Breast epithelium (tissue), 4 donors: ENCODE measurements at regions not wholly inside any gene's neighbourhood (a gene's known extent, or its start where the extent isn't known, plus 50 kb on each side); places are given as distances from the start of the nearest gene placed in this dataset.

Source experiments
- DNase-seq, 2 donors: peaks; one replicate each; pipeline ENCODE4 v3.0.0-alpha.2; 2019; ENCODE audit warnings: low spot score in 2 of 2
- H3K27ac ChIP-seq, 2 donors: fragments of 200-600 bp; sonication (generic) in 1 of 2; one replicate each; pipeline ENCODE4 v1.5.1; 2016 to 2019; ENCODE audit warnings: mild to moderate bottlenecking in 1 of 2
- H3K27me3 ChIP-seq, 2 donors: fragments of 200-600 bp; sonication (generic) in 1 of 2; one replicate each; pipeline versions ENCODE4 v1.5.1 to v1.6.0; 2017 to 2019; ENCODE audit warnings: control low read depth in 1 of 2, mild to moderate bottlenecking in 1 of 2
- H3K36me3 ChIP-seq: fragments of 200-600 bp; one replicate; pipeline ENCODE4 v1.5.1; 2019
- H3K4me1 ChIP-seq, 2 donors: fragments of 200-600 bp; sonication (generic); one replicate each; pipeline ENCODE4 v1.5.1; 2016 to 2019; ENCODE audit warnings: control low read depth in 1 of 2
- H3K4me3 ChIP-seq, 3 donors: fragments of 200-600 bp; sonication (generic); 1 replicate in 2 of 3; 2 replicates in 1 of 3; pipeline ENCODE4 v1.5.1; 2016 to 2019; ENCODE audit warnings: mild to moderate bottlenecking in 3 of 3, moderate library complexity in 2 of 3
- H3K9me3 ChIP-seq, 2 donors: fragments of 200-600 bp; sonication (generic) in 1 of 2; one replicate each; pipeline ENCODE4 v1.5.1; 2016 to 2019; ENCODE audit warnings: control low read depth in 1 of 2
- POLR2A ChIP-seq: fragments of 450-650 bp; IDR thresholded peaks from one replicate; pipeline ENCODE4 v1.6.1; 2016; ENCODE audit warnings: antibody characterized with exemption, mild to moderate bottlenecking, moderate library complexity
- POLR2AphosphoS5 ChIP-seq, 3 donors: sonication (generic); formaldehyde crosslinking; IDR thresholded peaks; one replicate each; pipeline ENCODE4 v1.6.1; 2017; ENCODE audit warnings: antibody characterized with exemption in 3 of 3
- intact Hi-C: fragments of 100-400 bp; cut with DNase I; formaldehyde crosslinking; loops from one replicate; pipeline ENCODE4 v1.15.1; 2023; ENCODE audit warnings: low total_unique reads
- TF ChIP-seq, protein P1 (sequence below), 3 donors: fragments of 450-650 bp; IDR thresholded peaks; one replicate each; pipeline ENCODE4 v1.5.1; 2016 to 2017; ENCODE audit warnings: antibody characterized with exemption in 3 of 3, mild to moderate bottlenecking in 3 of 3, moderate library complexity in 3 of 3

DNA sequence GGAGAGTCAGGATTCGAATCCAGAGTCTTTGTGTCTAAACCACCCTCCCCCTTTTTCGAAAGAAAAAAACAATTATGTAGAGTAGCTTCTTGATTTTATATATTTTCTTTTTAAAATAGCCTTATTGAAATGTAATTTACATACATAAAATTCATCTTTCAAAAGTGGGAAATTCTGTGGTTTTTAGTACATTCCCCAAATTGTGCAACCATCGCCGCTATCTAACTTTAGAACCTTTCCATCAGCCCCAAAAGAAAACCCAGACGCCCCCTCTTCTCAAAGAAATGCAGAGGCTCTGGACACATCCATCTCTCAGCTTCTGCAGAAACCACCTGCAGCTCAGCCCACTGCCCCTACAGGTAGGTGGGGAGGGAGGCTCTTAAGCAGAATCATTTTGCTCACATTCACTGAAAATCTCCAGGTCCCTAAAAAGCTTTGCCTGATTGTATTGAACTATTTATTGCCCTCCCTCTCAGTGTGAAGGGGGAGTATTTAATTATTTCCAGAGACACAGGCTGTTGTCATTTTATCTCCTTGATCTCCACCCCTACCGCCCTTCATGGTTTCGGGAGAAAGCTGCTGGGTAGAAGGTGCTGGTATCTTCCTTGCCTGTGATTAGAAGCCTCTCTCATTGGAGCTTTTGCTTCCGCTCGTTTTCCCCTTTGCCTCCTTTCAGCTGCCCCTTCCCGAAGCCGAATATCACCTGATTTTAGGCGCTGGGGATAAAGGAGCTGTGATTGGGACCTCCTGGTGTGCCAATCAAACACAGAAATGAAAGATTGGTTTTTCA is 68.7 kb upstream of the KCNG1 start:
- H3K36me3 ChIP-seq, result no peaks in the 10 kb centered on the region
- peaks cover 0 to 32% of the 10 kb centered on the region in 2 donors for H3K27me3 ChIP-seq
- TF ChIP-seq POLR2A, result no peak
- TF ChIP-seq POLR2AphosphoS5 (IDR thresholded peaks at IDR 0.05), result no peak
- TF ChIP-seq, protein P1, sequence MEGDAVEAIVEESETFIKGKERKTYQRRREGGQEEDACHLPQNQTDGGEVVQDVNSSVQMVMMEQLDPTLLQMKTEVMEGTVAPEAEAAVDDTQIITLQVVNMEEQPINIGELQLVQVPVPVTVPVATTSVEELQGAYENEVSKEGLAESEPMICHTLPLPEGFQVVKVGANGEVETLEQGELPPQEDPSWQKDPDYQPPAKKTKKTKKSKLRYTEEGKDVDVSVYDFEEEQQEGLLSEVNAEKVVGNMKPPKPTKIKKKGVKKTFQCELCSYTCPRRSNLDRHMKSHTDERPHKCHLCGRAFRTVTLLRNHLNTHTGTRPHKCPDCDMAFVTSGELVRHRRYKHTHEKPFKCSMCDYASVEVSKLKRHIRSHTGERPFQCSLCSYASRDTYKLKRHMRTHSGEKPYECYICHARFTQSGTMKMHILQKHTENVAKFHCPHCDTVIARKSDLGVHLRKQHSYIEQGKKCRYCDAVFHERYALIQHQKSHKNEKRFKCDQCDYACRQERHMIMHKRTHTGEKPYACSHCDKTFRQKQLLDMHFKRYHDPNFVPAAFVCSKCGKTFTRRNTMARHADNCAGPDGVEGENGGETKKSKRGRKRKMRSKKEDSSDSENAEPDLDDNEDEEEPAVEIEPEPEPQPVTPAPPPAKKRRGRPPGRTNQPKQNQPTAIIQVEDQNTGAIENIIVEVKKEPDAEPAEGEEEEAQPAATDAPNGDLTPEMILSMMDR (IDR thresholded peaks at IDR 0.05), result no peak
- H3K4me3 ChIP-seq, result no peak overlapping the region
- intact Hi-C loops, result no loop called here
- no peak for DNase-seq
- H3K27ac ChIP-seq, result no peak overlapping the region
- H3K4me1 ChIP-seq, result no peaks in the 10 kb centered on the region
- no peaks in the 10 kb centered on the region for H3K9me3 ChIP-seq

DNA sequence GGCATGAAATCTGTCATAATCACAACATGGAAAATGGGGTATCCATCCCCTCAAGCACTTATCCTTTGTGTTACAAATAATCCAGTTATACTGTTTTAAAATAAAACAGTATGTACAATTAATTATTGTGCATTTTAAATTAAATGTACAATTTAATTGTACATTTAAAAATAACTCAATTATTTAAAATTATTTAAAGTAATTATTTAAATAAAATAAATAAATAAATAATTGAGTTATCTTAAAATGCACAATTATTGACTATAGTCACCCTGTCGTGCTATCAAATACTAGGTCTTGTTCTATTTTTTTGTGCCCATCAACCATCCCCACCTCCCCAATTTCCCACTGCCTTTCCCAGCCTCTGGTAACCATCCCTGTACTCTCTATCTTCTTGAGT is 66.9 kb upstream of the KCNG1 start:
- TF ChIP-seq, protein P1 (IDR thresholded peaks at IDR 0.05), result no peak
- TF ChIP-seq POLR2AphosphoS5 (IDR thresholded peaks at IDR 0.05), result no peak
- no peak for TF ChIP-seq POLR2A
- Histone ChIP-seq H3K4me1 (no peaks in the 10 kb centered on the region), H3K4me3 (no peak overlapping the region), H3K27me3 (peaks cover 0 to 35% of the 10 kb centered on the region in 2 donors), H3K36me3 (no peaks in the 10 kb centered on the region), H3K27ac (no peak overlapping the region), H3K9me3 (no peaks in the 10 kb centered on the region)
- no peak for DNase-seq
- intact Hi-C loops, result no loop called here

GRCh38 chr20:51089272-51089781 is 66.4 kb upstream of the KCNG1 start:
- Histone ChIP-seq H3K9me3 (no peaks in the 10 kb centered on the region), H3K36me3 (no peaks in the 10 kb centered on the region), H3K27ac (no peak overlapping the region), H3K4me3 (no peak overlapping the region), H3K4me1 (no peaks in the 10 kb centered on the region), H3K27me3 (peaks cover 0 to 35% of the 10 kb centered on the region in 2 donors)
- TF ChIP-seq, protein P1 (IDR thresholded peaks at IDR 0.05), result no peak
- TF ChIP-seq POLR2A, result no peak
- TF ChIP-seq POLR2AphosphoS5 (IDR thresholded peaks at IDR 0.05), result no peak
- DNase-seq, result no peak
- intact Hi-C loops, result no loop called here

GRCh38 chr20:51087266-51087665 is 64.4 kb upstream of the KCNG1 start:
- Histone ChIP-seq H3K27ac (no peak overlapping the region), H3K27me3 (peaks cover 0 to 43% of the 10 kb centered on the region in 2 donors), H3K36me3 (no peaks in the 10 kb centered on the region), H3K9me3 (no peaks in the 10 kb centered on the region), H3K4me1 (no peaks in the 10 kb centered on the region), H3K4me3 (no peak overlapping the region)
- TF ChIP-seq POLR2A (no peak), POLR2AphosphoS5 (IDR thresholded peaks at IDR 0.05) (no peak)
- TF ChIP-seq, protein P1 (IDR thresholded peaks at IDR 0.05), result no peak
- intact Hi-C loops, result no loop called here
- no peak for DNase-seq

- DNase-seq, result no peak
- TF ChIP-seq POLR2AphosphoS5 (IDR thresholded peaks at IDR 0.05) (no peak), POLR2A (no peak)
- TF ChIP-seq, protein P1 (IDR thresholded peaks at IDR 0.05), result no peak
- intact Hi-C loops, result no loop called here
- Histone ChIP-seq H3K9me3 (no peaks in the 10 kb centered on the region), H3K27ac (no peak overlapping the region), H3K4me3 (no peak overlapping the region), H3K27me3 (peaks cover 0 to 36% of the 10 kb centered on the region in 2 donors), H3K36me3 (no peaks in the 10 kb centered on the region), H3K4me1 (no peaks in the 10 kb centered on the region)
Observed at GRCh38 chr20:51085769-51086168, 62.9 kb upstream of the KCNG1 start.
